ENCODE measurements at regions not wholly inside any gene's neighbourhood (a gene's known extent, or its start where the extent isn't known, plus 50 kb on each side); places are given as distances from the start of the nearest gene placed in this dataset.
"Not testable (repeated sequence)": the region's sequence is repeated elsewhere in the genome, so short reads cannot be mapped to it uniquely, and the experiment has no call there.

GRCh38 chr15:66966256-66966655 is 99.1 kb upstream of the SMAD3 start:
- Mint-ChIP-seq H3K4me1 (ENCODE audit: low read depth) (peaks cover 42% of the 10 kb centered on the region), H3K27me3 (peaks cover 42% of the 10 kb centered on the region), H3K9me3 (no peaks in the 10 kb centered on the region), H3K27ac (no peak overlapping the region), H3K36me3 (ENCODE audit: low read depth) (no peaks in the 10 kb centered on the region), H3K4me3 (no peak overlapping the region)
- intact Hi-C loops (cut with micrococcal nuclease): loop anchor here (10.0 kb wide), 1 partner anchor 59 kb away; no protein-coding TSS in a partner anchor

DNA sequence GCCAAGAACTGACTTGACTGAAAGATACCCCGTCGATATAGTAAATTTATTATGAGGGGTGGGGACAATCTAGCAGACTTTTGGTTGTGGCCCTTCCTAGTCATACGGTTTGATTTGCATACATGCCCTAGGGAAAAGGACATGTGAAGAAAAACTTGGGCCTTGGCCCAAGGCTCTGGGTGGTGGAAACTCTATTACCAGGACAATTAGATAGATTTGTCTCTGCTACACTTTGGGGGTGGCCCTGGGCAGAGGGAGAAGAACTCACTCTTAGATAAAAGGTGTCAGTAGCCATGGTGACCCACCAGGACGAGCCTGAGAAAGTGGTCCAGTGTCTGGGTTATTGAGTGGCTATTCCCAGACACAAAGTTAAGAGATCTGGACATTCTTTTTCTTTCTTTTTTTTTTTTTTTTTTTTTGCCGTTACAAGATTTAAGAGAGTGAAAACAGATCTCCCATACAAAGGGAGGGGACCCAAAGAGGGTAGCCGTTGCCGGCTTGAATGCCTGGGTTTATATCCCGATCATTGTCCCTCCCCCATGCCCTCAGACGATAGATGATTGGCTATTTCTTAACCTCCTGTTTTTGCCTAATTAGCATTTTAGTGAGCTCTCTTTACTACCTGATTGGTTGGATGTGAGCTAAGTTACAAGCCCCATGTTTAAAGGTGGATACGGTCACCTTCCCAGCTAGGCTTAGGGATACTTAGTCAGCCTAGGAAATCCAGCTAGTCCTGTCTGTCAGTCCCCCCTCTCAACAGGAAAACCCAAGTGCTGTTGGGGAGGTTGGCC is 96.4 kb upstream of the SMAD3 start:
- peaks cover 20% of the 10 kb centered on the region for H3K4me1 Mint-ChIP-seq (ENCODE audit: low read depth)
- no peaks in the 10 kb centered on the region for H3K9me3 Mint-ChIP-seq
- intact Hi-C loops (cut with micrococcal nuclease): loop anchor here (10.0 kb wide), 1 partner anchor 56 kb away; no protein-coding TSS in a partner anchor
- peaks cover 46% of the 10 kb centered on the region for H3K27me3 Mint-ChIP-seq
- H3K27ac Mint-ChIP-seq: no peak overlapping the region
- H3K4me3 Mint-ChIP-seq: no peak overlapping the region
- no peaks in the 10 kb centered on the region for H3K36me3 Mint-ChIP-seq (ENCODE audit: low read depth)

- intact Hi-C loops (cut with micrococcal nuclease); H3K36me3 Mint-ChIP-seq (ENCODE audit: low read depth); H3K4me3 Mint-ChIP-seq; H3K9me3 Mint-ChIP-seq; H3K4me1 Mint-ChIP-seq (ENCODE audit: low read depth); H3K27ac Mint-ChIP-seq: not testable (repeated sequence)
- H3K27me3 Mint-ChIP-seq: peaks cover 42% of the 10 kb centered on the region
Observed at GRCh38 chr15:66974131-66974530, 91.3 kb upstream of the SMAD3 start.

GRCh38 chr15:66976106-66976640 is 89.2 kb upstream of the SMAD3 start:
- intact Hi-C loops (cut with micrococcal nuclease); H3K4me3 Mint-ChIP-seq; H3K36me3 Mint-ChIP-seq (ENCODE audit: low read depth); H3K27ac Mint-ChIP-seq; H3K4me1 Mint-ChIP-seq (ENCODE audit: low read depth); H3K9me3 Mint-ChIP-seq: not testable (repeated sequence)
- peaks cover 37% of the 10 kb centered on the region for H3K27me3 Mint-ChIP-seq

DNA sequence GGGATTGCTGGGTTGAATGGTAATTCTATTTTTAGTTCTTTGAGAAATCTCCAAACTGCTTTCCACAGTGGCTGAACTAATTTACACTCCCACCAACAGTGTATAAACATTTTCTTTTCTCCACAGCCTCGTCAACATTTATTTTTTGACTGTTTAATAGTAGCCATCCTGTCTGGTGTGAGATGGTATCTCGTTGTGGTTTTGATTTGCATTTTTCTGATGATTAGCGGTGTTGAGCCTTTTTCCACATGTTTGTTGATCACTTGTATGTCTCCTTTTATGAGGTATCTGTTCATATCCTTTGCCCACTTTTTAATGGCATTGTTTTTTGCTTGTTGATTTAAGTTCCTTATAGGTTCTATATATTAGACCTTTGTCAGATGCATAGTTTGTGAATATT is 85.1 kb upstream of the SMAD3 start:
- H3K4me3 Mint-ChIP-seq; H3K9me3 Mint-ChIP-seq; H3K36me3 Mint-ChIP-seq (ENCODE audit: low read depth); H3K27ac Mint-ChIP-seq; intact Hi-C loops (cut with micrococcal nuclease); H3K4me1 Mint-ChIP-seq (ENCODE audit: low read depth): not testable (repeated sequence)
- peaks cover 38% of the 10 kb centered on the region for H3K27me3 Mint-ChIP-seq

GRCh38 chr15:66981771-66982170 is 83.6 kb upstream of the SMAD3 start:
- Mint-ChIP-seq H3K27me3 (peaks cover 36% of the 10 kb centered on the region), H3K4me1 (ENCODE audit: low read depth) (no peaks in the 10 kb centered on the region), H3K27ac (no peak overlapping the region), H3K36me3 (ENCODE audit: low read depth) (no peaks in the 10 kb centered on the region), H3K4me3 (no peak overlapping the region), H3K9me3 (no peaks in the 10 kb centered on the region)
- intact Hi-C loops (cut with micrococcal nuclease): no loop called here

DNA sequence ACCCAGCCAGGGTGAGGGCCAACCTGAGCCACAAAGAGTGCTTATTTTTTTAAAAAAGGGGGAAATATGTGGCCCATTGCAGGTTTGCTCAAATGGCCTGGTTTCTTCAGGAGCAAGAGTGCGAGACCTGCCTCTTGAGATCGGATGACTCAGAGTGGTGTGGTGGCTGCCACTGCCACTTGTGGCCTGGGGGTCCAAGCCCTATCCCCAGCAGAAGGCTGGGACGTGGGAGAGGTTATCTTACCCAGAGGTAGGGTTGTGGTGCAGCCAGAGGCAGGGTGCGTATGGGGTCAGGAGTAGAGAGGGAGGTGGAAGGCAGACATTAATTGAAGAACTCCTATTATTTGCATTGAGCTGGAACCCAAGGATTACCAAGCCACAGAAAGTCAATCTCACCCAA is 83.2 kb upstream of the SMAD3 start:
- H3K27ac Mint-ChIP-seq: no peak overlapping the region
- H3K9me3 Mint-ChIP-seq: no peaks in the 10 kb centered on the region
- intact Hi-C loops (cut with micrococcal nuclease): no loop called here
- H3K4me1 Mint-ChIP-seq (ENCODE audit: low read depth): no peaks in the 10 kb centered on the region
- no peaks in the 10 kb centered on the region for H3K36me3 Mint-ChIP-seq (ENCODE audit: low read depth)
- peaks cover 33% of the 10 kb centered on the region for H3K27me3 Mint-ChIP-seq
- no peak overlapping the region for H3K4me3 Mint-ChIP-seq

GRCh38 chr15:66982816-66983215 is 82.6 kb upstream of the SMAD3 start:
- H3K4me1 Mint-ChIP-seq (ENCODE audit: low read depth): no peaks in the 10 kb centered on the region
- H3K36me3 Mint-ChIP-seq (ENCODE audit: low read depth): no peaks in the 10 kb centered on the region
- no peak overlapping the region for H3K27ac Mint-ChIP-seq
- no peak overlapping the region for H3K4me3 Mint-ChIP-seq
- intact Hi-C loops (cut with micrococcal nuclease): no loop called here
- peaks cover 32% of the 10 kb centered on the region for H3K27me3 Mint-ChIP-seq
- H3K9me3 Mint-ChIP-seq: no peaks in the 10 kb centered on the region

DNA sequence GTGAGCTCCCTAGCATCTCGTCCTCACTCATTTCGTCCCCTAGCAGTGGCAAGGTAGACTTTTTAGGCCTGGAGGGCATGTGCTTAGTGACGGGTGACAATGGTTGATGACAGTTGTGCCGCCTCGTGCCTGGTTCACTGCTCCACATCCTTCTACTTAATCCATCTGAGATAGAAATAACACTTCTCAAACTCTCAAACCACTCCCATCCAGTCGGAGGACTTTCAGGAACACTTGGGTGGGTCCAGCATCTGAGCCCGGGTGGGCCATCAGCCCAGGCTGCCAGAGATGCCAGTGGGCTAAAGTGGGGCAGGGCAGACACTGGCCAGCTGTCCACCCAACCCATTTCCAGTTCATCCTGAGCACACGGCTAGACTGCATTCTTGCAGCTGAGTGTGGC is 79.7 kb upstream of the SMAD3 start:
- Mint-ChIP-seq H3K27me3 (peaks cover 42% of the 10 kb centered on the region), H3K9me3 (no peaks in the 10 kb centered on the region), H3K36me3 (ENCODE audit: low read depth) (no peaks in the 10 kb centered on the region), H3K27ac (no peak overlapping the region), H3K4me1 (ENCODE audit: low read depth) (no peaks in the 10 kb centered on the region), H3K4me3 (no peak overlapping the region)
- intact Hi-C loops (cut with micrococcal nuclease): no loop called here

- Mint-ChIP-seq H3K9me3 (no peaks in the 10 kb centered on the region), H3K27ac (no peak overlapping the region), H3K27me3 (peaks cover 44% of the 10 kb centered on the region), H3K4me3 (no peak overlapping the region), H3K36me3 (ENCODE audit: low read depth) (no peaks in the 10 kb centered on the region), H3K4me1 (ENCODE audit: low read depth) (no peaks in the 10 kb centered on the region)
- intact Hi-C loops (cut with micrococcal nuclease): no loop called here
Observed at GRCh38 chr15:66986951-66987350, 78.5 kb upstream of the SMAD3 start.

- Mint-ChIP-seq H3K4me3 (no peak overlapping the region), H3K4me1 (ENCODE audit: low read depth) (no peaks in the 10 kb centered on the region), H3K27me3 (peaks cover 22% of the 10 kb centered on the region), H3K9me3 (no peaks in the 10 kb centered on the region), H3K36me3 (ENCODE audit: low read depth) (no peaks in the 10 kb centered on the region), H3K27ac (no peak overlapping the region)
- intact Hi-C loops (cut with micrococcal nuclease): no loop called here
Observed at GRCh38 chr15:66993090-66993489, 72.3 kb upstream of the SMAD3 start.

DNA sequence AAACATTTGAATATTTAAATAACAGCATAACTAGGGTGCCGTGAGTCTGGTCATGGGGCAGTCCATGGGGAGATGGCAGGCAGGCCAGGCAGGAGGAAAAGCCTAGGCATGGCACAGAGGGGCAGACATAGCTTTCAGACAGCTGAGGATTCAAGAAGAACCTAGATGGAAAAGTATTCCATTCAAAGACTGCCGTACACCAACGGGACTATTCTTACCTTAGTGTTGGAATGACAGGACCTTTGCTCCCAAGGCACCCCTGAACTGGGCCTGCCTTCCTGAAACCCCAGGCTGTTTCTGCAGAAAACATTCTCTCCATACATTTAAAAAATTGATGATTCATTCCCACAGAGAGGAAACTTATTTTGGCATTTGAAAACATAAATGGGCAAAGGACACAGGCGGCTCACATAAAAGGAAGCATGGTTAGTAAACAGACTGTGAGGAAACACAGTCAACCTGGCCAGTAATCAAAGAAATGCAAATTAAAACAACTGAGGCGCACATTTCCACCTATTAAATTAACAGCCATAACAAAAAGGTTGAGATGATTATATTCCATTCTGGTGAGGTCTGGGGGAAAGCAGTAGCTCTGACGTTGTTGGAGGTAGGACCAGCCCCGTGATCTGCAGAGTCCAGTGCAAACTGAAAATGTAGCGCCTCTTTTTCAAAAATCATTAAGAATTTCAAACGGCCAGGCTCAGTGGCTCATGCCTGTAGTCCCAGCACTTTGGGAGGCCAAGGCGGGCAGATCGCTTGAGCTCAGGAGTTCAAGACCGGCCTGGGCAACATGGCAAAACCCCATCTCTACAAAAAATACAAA is 71.3 kb upstream of the SMAD3 start:
- no peak overlapping the region for H3K4me3 Mint-ChIP-seq
- no peaks in the 10 kb centered on the region for H3K9me3 Mint-ChIP-seq
- no peaks in the 10 kb centered on the region for H3K36me3 Mint-ChIP-seq (ENCODE audit: low read depth)
- intact Hi-C loops (cut with micrococcal nuclease): no loop called here
- H3K27ac Mint-ChIP-seq: no peak overlapping the region
- H3K4me1 Mint-ChIP-seq (ENCODE audit: low read depth): no peaks in the 10 kb centered on the region
- peaks cover 19% of the 10 kb centered on the region for H3K27me3 Mint-ChIP-seq

DNA sequence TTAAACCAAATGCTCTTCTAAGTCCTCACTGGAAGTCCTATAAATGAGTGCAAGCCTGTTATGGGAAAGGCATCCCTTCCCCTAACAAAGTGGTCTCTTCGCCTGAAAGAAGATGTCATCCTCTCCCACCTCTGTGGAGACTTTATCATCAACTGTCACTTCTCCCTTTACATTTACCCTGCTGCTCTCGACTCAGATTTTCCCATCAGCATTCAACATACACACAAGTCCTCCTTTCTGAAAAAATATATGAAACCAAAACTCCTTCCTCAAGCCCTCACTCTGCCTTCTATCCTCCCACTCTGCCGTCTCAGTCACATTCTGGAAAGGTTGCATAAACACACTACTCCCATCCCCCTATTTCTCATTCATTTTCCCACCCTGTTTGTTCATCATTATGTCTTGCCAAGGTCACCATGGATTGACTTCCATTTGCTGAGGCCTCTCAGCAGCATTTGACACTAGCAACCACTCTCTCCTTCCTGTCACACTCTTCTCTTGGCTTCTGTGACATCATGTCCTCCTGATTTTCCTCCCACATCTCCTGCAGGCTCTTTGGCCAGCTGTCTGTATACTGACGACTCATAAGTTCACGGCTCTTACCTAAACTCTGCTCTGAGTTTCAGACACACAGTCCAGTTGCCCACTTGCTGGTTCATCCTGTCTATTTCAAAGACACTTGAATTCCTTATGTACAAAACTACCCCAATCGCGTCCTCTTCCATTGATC is 70.3 kb upstream of the SMAD3 start:
- no peaks in the 10 kb centered on the region for H3K4me1 Mint-ChIP-seq (ENCODE audit: low read depth)
- H3K27me3 Mint-ChIP-seq: peaks cover 14% of the 10 kb centered on the region
- intact Hi-C loops (cut with micrococcal nuclease): no loop called here
- H3K27ac Mint-ChIP-seq: no peak overlapping the region
- H3K36me3 Mint-ChIP-seq (ENCODE audit: low read depth): no peaks in the 10 kb centered on the region
- H3K4me3 Mint-ChIP-seq: no peak overlapping the region
- H3K9me3 Mint-ChIP-seq: no peaks in the 10 kb centered on the region

DNA sequence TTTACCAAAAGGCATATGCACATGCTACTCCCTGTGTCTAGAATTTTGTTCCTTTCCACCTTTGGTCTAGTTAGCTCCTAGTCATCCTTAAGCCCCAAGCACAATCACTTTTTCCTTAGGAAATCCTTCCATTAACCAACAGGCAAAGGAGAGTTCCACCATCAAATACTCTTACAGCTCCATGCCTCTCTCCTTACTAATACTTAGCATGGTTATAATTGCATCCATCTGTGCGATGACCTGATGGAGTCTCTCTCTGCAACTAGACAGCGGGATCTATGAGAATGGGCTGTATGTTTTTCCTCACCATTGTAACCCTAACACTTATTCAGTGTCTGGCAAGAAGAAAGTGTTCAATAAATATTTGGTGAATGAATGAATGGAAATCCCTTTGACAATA is 69.3 kb upstream of the SMAD3 start:
- Mint-ChIP-seq H3K27ac (no peak overlapping the region), H3K9me3 (no peaks in the 10 kb centered on the region), H3K4me1 (ENCODE audit: low read depth) (no peaks in the 10 kb centered on the region), H3K36me3 (ENCODE audit: low read depth) (no peaks in the 10 kb centered on the region), H3K27me3 (peaks cover 15% of the 10 kb centered on the region), H3K4me3 (no peak overlapping the region)
- intact Hi-C loops (cut with micrococcal nuclease): no loop called here

All from dendritic cell treated with granulocyte-macrophage colony-stimulating factor and Interleukin-4, amounts not matched to agents 40 ng/mL and 50 ng/mL, for 4 days (primary cell).